AG09309 (cell line): ENCODE measurements at regions not wholly inside any gene's neighbourhood (a gene's known extent, or its start where the extent isn't known, plus 50 kb on each side); places are given as distances from the start of the nearest gene placed in this dataset.

Source experiments
- DNase-seq: peaks from one replicate; pipeline ENCODE4 v3.0.0-alpha.2; 2010; ENCODE audit warnings: low read depth
- H3K4me3 ChIP-seq: 2 replicates; pipeline ENCODE4 v1.5.1; 2011; ENCODE audit warnings: mild to moderate bottlenecking, low read depth, low read length, moderate library complexity; ENCODE audit not compliant: control insufficient read depth
- TF ChIP-seq, protein P1 (sequence below): IDR thresholded peaks from 2 replicates; pipeline ENCODE4 v1.5.1; 2011; ENCODE audit warnings: mild to moderate bottlenecking, low read depth, low read length, inconsistent platforms; ENCODE audit not compliant: insufficient read depth, control insufficient read depth; ENCODE audit errors: missing control alignments

DNA sequence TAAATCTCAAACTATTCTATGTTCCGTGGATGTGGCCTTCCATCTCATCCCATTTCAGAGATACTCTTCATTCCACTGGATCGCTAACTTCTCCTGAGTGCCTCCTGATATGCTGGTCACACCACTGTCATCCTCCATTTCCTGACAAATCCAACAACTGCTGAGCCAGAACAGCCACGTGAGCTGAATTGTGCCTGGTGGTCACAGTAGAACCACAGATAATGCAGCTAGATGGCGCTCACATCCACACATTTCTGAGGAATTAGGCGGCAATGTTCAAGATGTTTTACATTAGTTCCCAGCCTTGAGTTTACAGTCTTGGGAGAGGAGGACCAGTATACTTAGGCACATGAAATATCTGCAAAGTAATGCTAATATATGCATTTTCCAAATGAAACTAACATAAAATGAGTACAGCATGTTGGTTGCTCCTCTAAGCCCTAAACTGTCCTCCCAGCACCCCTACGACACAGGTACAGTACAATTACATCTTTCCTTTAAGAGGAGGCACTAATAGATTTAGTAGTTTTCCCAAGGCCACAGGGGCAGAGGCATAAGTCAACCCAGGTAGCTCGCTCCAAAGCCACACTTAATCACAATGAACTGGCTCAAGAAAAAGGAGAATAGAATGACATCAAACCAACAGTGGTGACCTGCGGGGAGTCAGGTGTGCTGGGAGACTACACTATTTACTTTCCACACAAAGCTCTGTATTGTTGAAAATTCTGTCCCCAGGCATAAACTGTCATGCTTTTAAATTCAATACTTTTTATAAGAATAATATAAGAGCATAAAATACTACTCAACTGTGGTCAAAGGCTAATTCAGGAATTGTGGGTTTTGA lies 134.2 kb downstream of the CHIC2 start:
- peak; percentile 77 for DNase-seq
- no peak overlapping the region for H3K4me3 ChIP-seq
- TF ChIP-seq, protein P1, sequence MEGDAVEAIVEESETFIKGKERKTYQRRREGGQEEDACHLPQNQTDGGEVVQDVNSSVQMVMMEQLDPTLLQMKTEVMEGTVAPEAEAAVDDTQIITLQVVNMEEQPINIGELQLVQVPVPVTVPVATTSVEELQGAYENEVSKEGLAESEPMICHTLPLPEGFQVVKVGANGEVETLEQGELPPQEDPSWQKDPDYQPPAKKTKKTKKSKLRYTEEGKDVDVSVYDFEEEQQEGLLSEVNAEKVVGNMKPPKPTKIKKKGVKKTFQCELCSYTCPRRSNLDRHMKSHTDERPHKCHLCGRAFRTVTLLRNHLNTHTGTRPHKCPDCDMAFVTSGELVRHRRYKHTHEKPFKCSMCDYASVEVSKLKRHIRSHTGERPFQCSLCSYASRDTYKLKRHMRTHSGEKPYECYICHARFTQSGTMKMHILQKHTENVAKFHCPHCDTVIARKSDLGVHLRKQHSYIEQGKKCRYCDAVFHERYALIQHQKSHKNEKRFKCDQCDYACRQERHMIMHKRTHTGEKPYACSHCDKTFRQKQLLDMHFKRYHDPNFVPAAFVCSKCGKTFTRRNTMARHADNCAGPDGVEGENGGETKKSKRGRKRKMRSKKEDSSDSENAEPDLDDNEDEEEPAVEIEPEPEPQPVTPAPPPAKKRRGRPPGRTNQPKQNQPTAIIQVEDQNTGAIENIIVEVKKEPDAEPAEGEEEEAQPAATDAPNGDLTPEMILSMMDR, result peak; percentile 80

DNA sequence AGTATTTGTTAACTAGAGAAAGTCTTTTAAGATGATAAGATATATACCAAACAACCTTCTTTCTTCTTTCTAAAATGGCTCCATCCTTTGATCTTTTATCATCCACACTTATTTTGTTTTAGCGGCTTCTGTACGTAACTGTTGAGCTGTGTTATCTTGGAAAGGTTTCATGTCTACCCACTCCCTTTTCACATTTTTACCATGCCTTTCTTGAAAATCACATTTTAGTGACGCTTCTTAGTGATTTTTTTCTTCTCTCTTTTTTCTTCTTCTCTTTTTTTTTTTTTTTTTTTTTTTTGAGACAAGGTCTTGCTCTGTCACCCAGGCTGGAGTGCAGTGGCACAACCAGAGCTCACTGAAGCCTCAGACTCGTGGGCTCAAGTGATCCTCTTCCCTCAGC lies 135.1 kb downstream of the CHIC2 start:
- DNase-seq, result no peak
- H3K4me3 ChIP-seq, result no peak overlapping the region
- TF ChIP-seq, protein P1, result no peak

DNA sequence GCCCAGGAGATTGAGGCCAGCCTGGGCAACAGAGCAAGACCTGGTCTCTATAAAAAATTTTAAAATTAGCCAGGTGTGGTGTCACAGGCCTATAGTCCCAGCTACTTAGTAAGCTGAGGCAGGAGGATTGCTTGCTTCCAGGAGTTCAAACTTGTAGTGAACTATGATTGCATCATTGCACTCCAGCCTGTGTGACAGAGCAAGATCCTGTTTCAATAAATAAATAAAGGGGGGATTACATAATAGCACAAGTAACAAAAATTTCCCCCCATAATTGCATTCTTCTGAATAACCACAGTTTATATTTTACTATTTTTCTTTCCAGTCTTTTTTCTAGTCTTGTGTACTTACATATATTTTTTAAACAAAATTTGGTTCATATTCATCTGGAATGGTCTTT lies 135.6 kb downstream of the CHIC2 start:
- TF ChIP-seq, protein P1, result no peak
- peak; percentile 68 for DNase-seq

DNA sequence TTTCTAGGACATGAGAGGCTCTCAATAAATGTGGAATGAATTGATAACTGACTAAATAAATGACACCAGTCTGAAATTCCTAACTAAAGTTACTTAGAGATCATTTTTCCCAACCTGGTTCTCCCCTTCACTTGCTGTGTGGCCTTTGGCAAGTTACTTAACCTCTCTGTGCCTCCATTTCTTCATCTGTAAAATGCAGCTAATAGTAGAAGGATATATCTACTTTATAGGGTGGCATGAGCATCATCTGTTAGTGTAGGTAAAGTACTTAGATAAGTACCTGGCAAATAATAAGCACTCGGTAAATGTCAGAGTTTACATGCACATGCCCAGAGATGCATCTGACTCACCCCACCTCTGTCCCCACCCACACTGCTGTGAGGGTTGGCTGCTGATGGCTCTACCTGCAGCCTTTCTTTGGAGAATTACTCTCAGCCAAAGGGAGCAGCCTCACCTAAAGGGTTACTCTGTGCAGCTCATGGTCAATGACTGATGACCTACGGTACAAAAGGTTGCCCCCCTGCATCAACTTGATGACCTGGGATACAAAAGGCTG lies 139.3 kb downstream of the CHIC2 start:
- DNase-seq, result no peak
- no peak overlapping the region for H3K4me3 ChIP-seq
- TF ChIP-seq, protein P1, result no peak

More for the DNA sequence above, 135.6 kb downstream of the CHIC2 start:
- no peak overlapping the region for H3K4me3 ChIP-seq

DNA sequence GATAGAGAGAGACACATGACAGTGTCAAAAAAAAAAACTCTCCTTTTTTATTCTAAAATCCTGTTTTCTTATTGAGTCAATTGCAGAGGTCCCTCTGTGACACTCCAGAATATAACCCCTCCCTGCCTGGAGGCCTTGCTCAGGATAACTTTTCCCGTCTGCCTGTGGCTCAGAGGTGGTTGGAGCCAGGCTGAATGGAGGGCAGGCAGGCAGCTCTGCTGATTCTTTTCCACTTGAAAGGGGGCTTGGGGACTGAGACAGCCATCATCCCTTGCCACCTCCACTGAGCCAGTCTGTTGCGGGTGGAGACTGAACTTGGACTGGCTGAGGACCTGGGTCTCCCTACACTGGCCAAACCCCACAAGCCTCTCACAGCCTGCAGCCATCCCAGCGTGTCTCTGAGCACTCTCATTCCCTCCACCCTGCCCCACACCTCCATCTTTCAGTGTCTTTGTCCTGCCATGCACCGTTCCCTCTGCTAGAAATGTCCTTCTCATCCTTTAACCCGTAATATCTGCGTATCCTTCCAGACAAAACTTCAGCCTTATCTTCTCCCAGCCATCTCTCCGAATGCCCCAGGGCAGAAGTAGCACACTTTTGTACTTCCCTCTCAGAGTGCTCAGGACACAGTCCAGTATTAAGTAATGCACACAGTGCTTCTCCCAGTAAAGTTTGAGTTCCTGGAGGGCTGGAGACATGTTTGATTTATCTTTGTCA lies 139.9 kb downstream of the CHIC2 start:
- TF ChIP-seq, protein P1, result no peak
- no peak for DNase-seq

DNA sequence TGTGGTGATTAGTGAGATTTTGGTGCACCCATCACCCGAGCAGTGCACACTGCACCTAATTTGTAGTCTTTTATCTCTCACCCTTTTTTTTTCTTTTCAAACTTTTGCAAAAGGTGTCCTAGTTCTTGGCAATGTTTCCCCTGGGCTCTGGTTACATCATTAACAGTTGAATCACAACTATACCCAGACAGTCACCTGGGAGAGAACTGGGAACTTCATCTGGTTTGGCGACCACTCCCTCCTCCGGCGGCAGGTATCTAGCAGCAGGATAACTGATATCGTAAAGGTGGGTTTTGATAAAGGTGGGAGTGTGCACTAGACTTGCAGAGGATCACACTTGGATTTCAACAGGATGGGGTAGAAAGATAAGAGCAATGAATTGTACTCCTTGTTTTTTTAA lies 140.5 kb downstream of the CHIC2 start:
- no peak overlapping the region for H3K4me3 ChIP-seq
- no peak for DNase-seq
- TF ChIP-seq, protein P1, result no peak

More for the DNA sequence above, 139.9 kb downstream of the CHIC2 start:
- no peak overlapping the region for H3K4me3 ChIP-seq
